T-helper 1 cell treated with Interleukin-12 subunit alpha and Interleukin-12 subunit beta and Interleukin-4 antibody, amounts not matched to agents 30 μg/mL and 1 μg/mL, for 36 hours (primary cell): ENCODE measurements at regions not wholly inside any gene's neighbourhood (a gene's known extent, or its start where the extent isn't known, plus 50 kb on each side); places are given as distances from the start of the nearest gene placed in this dataset.
"Not testable (repeated sequence)": the region's sequence is repeated elsewhere in the genome, so short reads cannot be mapped to it uniquely, and the experiment has no call there.

Experiments
- H3K27ac Mint-ChIP-seq: one replicate; pipeline ENCODE4 v1.8.0; 2021; ENCODE audit warnings: mild to moderate bottlenecking, mixed read lengths
- H3K27me3 Mint-ChIP-seq: one replicate; pipeline ENCODE4 v1.8.0; 2021; ENCODE audit warnings: low read depth, mixed read lengths
- H3K36me3 Mint-ChIP-seq: one replicate; pipeline ENCODE4 v1.8.0; 2021; ENCODE audit warnings: low read depth, mixed read lengths
- H3K4me1 Mint-ChIP-seq: one replicate; pipeline ENCODE4 v1.8.0; 2021; ENCODE audit warnings: low read depth, mixed read lengths
- H3K4me3 Mint-ChIP-seq: one replicate; pipeline ENCODE4 v1.8.0; 2021; ENCODE audit warnings: mild to moderate bottlenecking, moderate library complexity, mixed read lengths
- H3K9me3 Mint-ChIP-seq: one replicate; pipeline ENCODE4 v1.8.0; 2021; ENCODE audit warnings: mixed read lengths

- Mint-ChIP-seq H3K27me3 (no peaks in the 10 kb centered on the region), H3K9me3 (peaks cover 23% of the 10 kb centered on the region), H3K27ac (no peak overlapping the region), H3K4me3 (no peak overlapping the region), H3K4me1 (no peaks in the 10 kb centered on the region), H3K36me3 (no peaks in the 10 kb centered on the region)
Observed at GRCh38 chr4:19256823-19257222, 994.9 kb upstream of the SLIT2 start.

- Mint-ChIP-seq H3K27me3 (no peaks in the 10 kb centered on the region), H3K4me3 (no peak overlapping the region), H3K4me1 (no peaks in the 10 kb centered on the region), H3K36me3 (no peaks in the 10 kb centered on the region), H3K27ac (no peak overlapping the region), H3K9me3 (peaks cover 39% of the 10 kb centered on the region)
Observed at GRCh38 chr4:19254486-19254885, 997.2 kb upstream of the SLIT2 start.

GRCh38 chr4:19248023-19248422, 1003.7 kb upstream of the SLIT2 start:
- no peaks in the 10 kb centered on the region for H3K4me1 Mint-ChIP-seq
- no peaks in the 10 kb centered on the region for H3K27me3 Mint-ChIP-seq
- H3K36me3 Mint-ChIP-seq = no peaks in the 10 kb centered on the region
- H3K4me3 Mint-ChIP-seq = no peak overlapping the region
- H3K9me3 Mint-ChIP-seq = peaks cover 37% of the 10 kb centered on the region
- no peak overlapping the region for H3K27ac Mint-ChIP-seq

- no peaks in the 10 kb centered on the region for H3K36me3 Mint-ChIP-seq
- no peaks in the 10 kb centered on the region for H3K27me3 Mint-ChIP-seq
- no peaks in the 10 kb centered on the region for H3K4me1 Mint-ChIP-seq
- H3K4me3 Mint-ChIP-seq = no peak overlapping the region
- no peak overlapping the region for H3K27ac Mint-ChIP-seq
- H3K9me3 Mint-ChIP-seq = peaks cover 8% of the 10 kb centered on the region
Observed at GRCh38 chr4:19241895-19242294, 1009.8 kb upstream of the SLIT2 start.

GRCh38 chr4:19239565-19239964, 1012.1 kb upstream of the SLIT2 start:
- Mint-ChIP-seq H3K36me3 (no peaks in the 10 kb centered on the region), H3K27me3 (no peaks in the 10 kb centered on the region), H3K27ac (no peak overlapping the region), H3K9me3 (peaks cover 4% of the 10 kb centered on the region), H3K4me3 (no peak overlapping the region), H3K4me1 (no peaks in the 10 kb centered on the region)

GRCh38 chr4:19236473-19236872, 1015.2 kb upstream of the SLIT2 start:
- Mint-ChIP-seq H3K4me1 (no peaks in the 10 kb centered on the region), H3K36me3 (no peaks in the 10 kb centered on the region), H3K4me3 (no peak overlapping the region), H3K9me3 (peaks cover 3% of the 10 kb centered on the region), H3K27me3 (no peaks in the 10 kb centered on the region), H3K27ac (no peak overlapping the region)

GRCh38 chr4:19230906-19231545, 1020.7 kb upstream of the SLIT2 start:
- Mint-ChIP-seq H3K4me3 (no peak overlapping the region), H3K27ac (no peak overlapping the region), H3K9me3 (peaks cover 3% of the 10 kb centered on the region), H3K27me3 (no peaks in the 10 kb centered on the region), H3K36me3 (no peaks in the 10 kb centered on the region), H3K4me1 (no peaks in the 10 kb centered on the region)

- Mint-ChIP-seq H3K36me3 (no peaks in the 10 kb centered on the region), H3K27ac (no peak overlapping the region), H3K9me3 (peaks cover 3% of the 10 kb centered on the region), H3K4me1 (no peaks in the 10 kb centered on the region), H3K27me3 (no peaks in the 10 kb centered on the region), H3K4me3 (no peak overlapping the region)
Observed at GRCh38 chr4:19227701-19228100, 1024.0 kb upstream of the SLIT2 start.

- Mint-ChIP-seq H3K27ac (no peak overlapping the region), H3K27me3 (no peaks in the 10 kb centered on the region), H3K4me1 (no peaks in the 10 kb centered on the region), H3K4me3 (no peak overlapping the region), H3K36me3 (no peaks in the 10 kb centered on the region), H3K9me3 (no peaks in the 10 kb centered on the region)
Observed at GRCh38 chr4:19224820-19225219, 1026.9 kb upstream of the SLIT2 start.

- Mint-ChIP-seq H3K36me3 (no peaks in the 10 kb centered on the region), H3K9me3 (no peaks in the 10 kb centered on the region), H3K27me3 (no peaks in the 10 kb centered on the region), H3K4me3 (no peak overlapping the region), H3K27ac (no peak overlapping the region), H3K4me1 (no peaks in the 10 kb centered on the region)
Observed at GRCh38 chr4:19216476-19216875, 1035.2 kb upstream of the SLIT2 start.

- Mint-ChIP-seq H3K4me1 (no peaks in the 10 kb centered on the region), H3K27ac (no peak overlapping the region), H3K9me3 (no peaks in the 10 kb centered on the region), H3K4me3 (no peak overlapping the region), H3K27me3 (no peaks in the 10 kb centered on the region), H3K36me3 (no peaks in the 10 kb centered on the region)
Observed at GRCh38 chr4:19214591-19215186, 1037.0 kb upstream of the SLIT2 start.

- H3K27ac Mint-ChIP-seq = no peak overlapping the region
- no peaks in the 10 kb centered on the region for H3K9me3 Mint-ChIP-seq
- no peaks in the 10 kb centered on the region for H3K27me3 Mint-ChIP-seq
- no peaks in the 10 kb centered on the region for H3K4me1 Mint-ChIP-seq
- H3K36me3 Mint-ChIP-seq = no peaks in the 10 kb centered on the region
- H3K4me3 Mint-ChIP-seq = no peak overlapping the region
Observed at GRCh38 chr4:19213388-19213787, 1038.3 kb upstream of the SLIT2 start.

GRCh38 chr4:19205853-19206252, 1045.9 kb upstream of the SLIT2 start:
- H3K27ac Mint-ChIP-seq = no peak overlapping the region
- H3K4me3 Mint-ChIP-seq = no peak overlapping the region

GRCh38 chr4:19197838-19198237, 1053.9 kb upstream of the SLIT2 start:
- H3K9me3 Mint-ChIP-seq, H3K27ac Mint-ChIP-seq: not testable (repeated sequence)

More at GRCh38 chr4:19205853-19206252, 1045.9 kb upstream of the SLIT2 start:
- Mint-ChIP-seq H3K27me3 (no peaks in the 10 kb centered on the region), H3K36me3 (no peaks in the 10 kb centered on the region), H3K9me3 (no peaks in the 10 kb centered on the region), H3K4me1 (no peaks in the 10 kb centered on the region)

GRCh38 chr4:19195696-19196095, 1056.0 kb upstream of the SLIT2 start:
- Mint-ChIP-seq H3K27ac (no peak overlapping the region), H3K9me3 (peaks cover 7% of the 10 kb centered on the region), H3K4me1 (no peaks in the 10 kb centered on the region), H3K36me3 (no peaks in the 10 kb centered on the region), H3K27me3 (no peaks in the 10 kb centered on the region), H3K4me3 (no peak overlapping the region)

More at GRCh38 chr4:19197838-19198237, 1053.9 kb upstream of the SLIT2 start:
- not testable (repeated sequence) for H3K36me3 Mint-ChIP-seq, H3K27me3 Mint-ChIP-seq, H3K4me3 Mint-ChIP-seq, H3K4me1 Mint-ChIP-seq
